A673 (cell line): ENCODE measurements at regions not wholly inside any gene's neighbourhood (a gene's known extent, or its start where the extent isn't known, plus 50 kb on each side); places are given as distances from the start of the nearest gene placed in this dataset.
"Not testable (repeated sequence)": the region's sequence is repeated elsewhere in the genome, so short reads cannot be mapped to it uniquely, and the experiment has no call there.

Experiments used
- EZH2 ChIP-seq: fragments of 200-600 bp; sonication (generic); IDR thresholded peaks from 2 replicates; pipeline ENCODE4 v1.6.1; 2017; ENCODE audit warnings: borderline replicate concordance, low read depth, mild to moderate bottlenecking, mixed read lengths, antibody characterized with exemption, low read length; ENCODE audit not compliant: poor library complexity, severe bottlenecking
- TF ChIP-seq, protein P1 (sequence below): fragments of 300-800, 200-600 bp; sonication (generic); conservative IDR thresholded peaks from 2 replicates; pipeline ENCODE4 v1.5.1; 2017; ENCODE audit warnings: low read depth, mild to moderate bottlenecking, antibody characterized with exemption, low read length, moderate library complexity, mixed read lengths

- TF ChIP-seq, protein P1, sequence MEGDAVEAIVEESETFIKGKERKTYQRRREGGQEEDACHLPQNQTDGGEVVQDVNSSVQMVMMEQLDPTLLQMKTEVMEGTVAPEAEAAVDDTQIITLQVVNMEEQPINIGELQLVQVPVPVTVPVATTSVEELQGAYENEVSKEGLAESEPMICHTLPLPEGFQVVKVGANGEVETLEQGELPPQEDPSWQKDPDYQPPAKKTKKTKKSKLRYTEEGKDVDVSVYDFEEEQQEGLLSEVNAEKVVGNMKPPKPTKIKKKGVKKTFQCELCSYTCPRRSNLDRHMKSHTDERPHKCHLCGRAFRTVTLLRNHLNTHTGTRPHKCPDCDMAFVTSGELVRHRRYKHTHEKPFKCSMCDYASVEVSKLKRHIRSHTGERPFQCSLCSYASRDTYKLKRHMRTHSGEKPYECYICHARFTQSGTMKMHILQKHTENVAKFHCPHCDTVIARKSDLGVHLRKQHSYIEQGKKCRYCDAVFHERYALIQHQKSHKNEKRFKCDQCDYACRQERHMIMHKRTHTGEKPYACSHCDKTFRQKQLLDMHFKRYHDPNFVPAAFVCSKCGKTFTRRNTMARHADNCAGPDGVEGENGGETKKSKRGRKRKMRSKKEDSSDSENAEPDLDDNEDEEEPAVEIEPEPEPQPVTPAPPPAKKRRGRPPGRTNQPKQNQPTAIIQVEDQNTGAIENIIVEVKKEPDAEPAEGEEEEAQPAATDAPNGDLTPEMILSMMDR, result not testable (repeated sequence)
- TF ChIP-seq EZH2, result not testable (repeated sequence)
Measured at GRCh38 chr20:29755854-29756498, 1501.5 kb upstream of the DEFB115 start.
